C4-2B (cell line): ENCODE measurements at regions not wholly inside any gene's neighbourhood (a gene's known extent, or its start where the extent isn't known, plus 50 kb on each side); places are given as distances from the start of the nearest gene placed in this dataset.

Experiments
- H3K27ac ChIP-seq: fragments of 450-650 bp; 2 replicates; pipeline ENCODE4 v1.5.1; 2017
- ZFX ChIP-seq: fragments of 450-650 bp; IDR thresholded peaks from 2 replicates; pipeline ENCODE4 v1.6.1; 2017
- TF ChIP-seq, protein P1 (sequence below): fragments of 450-650 bp; conservative IDR thresholded peaks from 2 replicates; pipeline ENCODE4 v1.5.1; 2017; ENCODE audit warnings: mild to moderate bottlenecking

DNA sequence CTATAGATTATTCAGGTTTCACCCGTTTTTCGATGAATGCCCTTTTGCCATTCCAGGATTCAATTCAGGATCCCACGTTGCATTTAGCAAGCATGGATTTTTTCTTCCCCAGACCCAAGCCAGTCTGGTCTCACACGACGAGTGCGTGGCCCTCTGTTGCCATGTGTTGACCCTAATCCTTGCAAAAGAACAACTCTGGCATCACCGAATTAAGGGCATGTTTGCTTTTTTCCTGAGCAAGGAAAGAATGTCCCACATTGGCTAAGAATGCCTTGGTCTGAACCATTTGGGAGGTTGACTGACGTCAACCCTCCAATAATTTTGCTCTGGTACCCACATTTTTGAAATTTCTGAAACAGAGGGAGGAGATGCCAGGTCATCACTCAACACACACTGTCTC, 153.0 kb upstream of the WNT4 start:
- no peak overlapping the region for H3K27ac ChIP-seq
- TF ChIP-seq, protein P1, sequence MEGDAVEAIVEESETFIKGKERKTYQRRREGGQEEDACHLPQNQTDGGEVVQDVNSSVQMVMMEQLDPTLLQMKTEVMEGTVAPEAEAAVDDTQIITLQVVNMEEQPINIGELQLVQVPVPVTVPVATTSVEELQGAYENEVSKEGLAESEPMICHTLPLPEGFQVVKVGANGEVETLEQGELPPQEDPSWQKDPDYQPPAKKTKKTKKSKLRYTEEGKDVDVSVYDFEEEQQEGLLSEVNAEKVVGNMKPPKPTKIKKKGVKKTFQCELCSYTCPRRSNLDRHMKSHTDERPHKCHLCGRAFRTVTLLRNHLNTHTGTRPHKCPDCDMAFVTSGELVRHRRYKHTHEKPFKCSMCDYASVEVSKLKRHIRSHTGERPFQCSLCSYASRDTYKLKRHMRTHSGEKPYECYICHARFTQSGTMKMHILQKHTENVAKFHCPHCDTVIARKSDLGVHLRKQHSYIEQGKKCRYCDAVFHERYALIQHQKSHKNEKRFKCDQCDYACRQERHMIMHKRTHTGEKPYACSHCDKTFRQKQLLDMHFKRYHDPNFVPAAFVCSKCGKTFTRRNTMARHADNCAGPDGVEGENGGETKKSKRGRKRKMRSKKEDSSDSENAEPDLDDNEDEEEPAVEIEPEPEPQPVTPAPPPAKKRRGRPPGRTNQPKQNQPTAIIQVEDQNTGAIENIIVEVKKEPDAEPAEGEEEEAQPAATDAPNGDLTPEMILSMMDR: no peak
- no peak for TF ChIP-seq ZFX

DNA sequence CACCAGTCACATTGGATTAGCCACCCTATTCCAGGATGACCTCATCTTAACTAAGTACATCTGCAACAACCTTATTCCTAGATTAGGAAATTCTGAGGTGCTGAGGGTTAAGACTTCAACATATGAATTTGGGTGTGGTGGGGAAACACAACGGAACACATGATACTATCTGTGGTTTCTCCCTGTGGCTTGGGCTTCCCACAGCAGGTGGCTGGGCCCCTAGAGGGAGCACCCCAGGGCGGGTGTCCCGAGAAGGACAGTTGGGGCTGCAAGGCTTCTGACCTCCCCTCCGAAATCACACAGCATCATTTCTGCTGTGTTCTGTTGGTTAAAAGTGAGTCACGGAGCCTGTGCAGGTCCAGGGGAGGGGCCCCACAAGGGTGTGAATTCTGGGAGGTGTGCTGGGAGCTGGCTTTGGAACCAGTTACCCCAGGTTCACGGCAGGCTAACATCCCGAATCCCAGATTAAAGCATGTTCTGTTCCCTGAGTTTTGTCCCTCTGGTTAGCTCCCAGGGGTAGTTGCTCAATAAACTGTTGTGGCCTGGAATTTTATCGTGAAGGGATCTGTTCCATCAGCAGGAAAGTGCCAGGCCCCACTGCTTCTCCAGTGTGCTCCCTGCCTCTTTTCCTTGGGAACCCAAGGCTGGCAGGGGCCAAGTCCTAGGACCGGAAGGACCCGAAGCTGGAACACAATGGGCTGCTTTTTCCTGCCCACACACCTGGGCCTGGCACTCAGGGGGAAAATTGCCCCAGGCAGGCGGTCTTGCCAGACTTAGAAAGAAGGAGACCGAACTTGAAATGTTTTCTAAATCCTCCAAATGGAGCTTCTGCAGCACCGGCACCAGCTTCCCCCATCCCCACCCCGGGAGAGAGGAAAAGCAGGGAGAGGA, 154.0 kb upstream of the WNT4 start:
- no peak overlapping the region for H3K27ac ChIP-seq
- TF ChIP-seq, protein P1: no peak
- no peak for TF ChIP-seq ZFX

DNA sequence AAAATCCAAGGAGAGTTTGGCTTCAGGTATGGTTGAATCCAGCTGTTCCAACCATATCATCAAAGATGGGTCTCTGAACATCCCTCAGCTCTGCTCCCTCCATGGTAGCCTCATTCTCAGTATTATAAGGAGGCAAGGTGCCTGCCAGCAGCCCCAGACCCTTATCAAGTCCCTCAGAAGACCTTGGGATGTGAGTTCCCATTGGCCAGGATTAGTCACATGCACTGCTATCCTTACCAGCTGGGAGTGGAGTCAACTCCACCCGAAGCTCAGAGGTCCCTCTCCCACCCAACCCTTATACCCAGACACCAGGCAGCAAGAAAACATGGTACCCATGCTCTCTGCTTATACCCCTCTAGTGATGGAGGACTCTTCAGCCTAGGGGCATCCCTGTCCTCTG, 153.7 kb upstream of the ZBTB40 start:
- TF ChIP-seq ZFX: no peak
- TF ChIP-seq, protein P1: no peak
- H3K27ac ChIP-seq: no peak overlapping the region

DNA sequence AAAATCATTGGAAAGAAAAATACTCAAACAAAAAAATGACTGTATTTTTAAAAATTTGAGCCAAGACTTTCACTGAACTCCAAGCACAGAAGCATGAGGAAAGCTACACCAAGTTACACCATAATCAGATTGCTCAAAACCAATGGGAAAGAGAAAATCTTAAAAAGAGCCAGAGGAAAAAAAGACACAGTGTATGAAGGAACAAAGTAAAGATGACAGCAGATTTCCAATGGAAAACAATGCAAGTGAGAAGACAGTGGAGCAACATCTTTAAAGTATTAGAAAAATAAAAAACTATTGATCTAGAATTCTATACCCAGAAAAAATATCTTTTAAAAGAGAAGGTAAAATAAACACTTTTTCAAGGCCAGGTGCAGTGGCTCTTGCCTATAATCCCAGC, 147.8 kb upstream of the ZBTB40 start:
- no peak overlapping the region for H3K27ac ChIP-seq
- TF ChIP-seq ZFX: no peak
- TF ChIP-seq, protein P1: no peak

DNA sequence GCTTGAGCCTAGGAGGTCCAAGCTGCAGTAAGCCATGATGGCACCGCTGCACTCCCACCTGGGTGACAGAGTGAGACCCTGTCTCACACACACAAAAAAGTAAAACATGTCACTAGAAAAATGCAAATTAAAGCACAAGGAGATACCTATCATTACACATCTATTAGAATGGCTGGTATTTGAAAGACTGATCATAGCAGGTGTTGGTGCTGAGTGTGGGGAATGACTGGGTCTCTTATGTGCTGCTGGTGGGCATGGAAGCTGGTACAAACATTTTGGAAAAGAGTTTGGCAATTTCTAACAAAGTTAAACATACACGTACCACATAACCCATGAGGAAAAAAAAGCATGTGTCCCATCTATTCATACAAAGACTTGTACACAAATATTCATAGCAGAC, 142.1 kb upstream of the ZBTB40 start:
- no peak overlapping the region for H3K27ac ChIP-seq
- TF ChIP-seq, protein P1: no peak
- no peak for TF ChIP-seq ZFX

DNA sequence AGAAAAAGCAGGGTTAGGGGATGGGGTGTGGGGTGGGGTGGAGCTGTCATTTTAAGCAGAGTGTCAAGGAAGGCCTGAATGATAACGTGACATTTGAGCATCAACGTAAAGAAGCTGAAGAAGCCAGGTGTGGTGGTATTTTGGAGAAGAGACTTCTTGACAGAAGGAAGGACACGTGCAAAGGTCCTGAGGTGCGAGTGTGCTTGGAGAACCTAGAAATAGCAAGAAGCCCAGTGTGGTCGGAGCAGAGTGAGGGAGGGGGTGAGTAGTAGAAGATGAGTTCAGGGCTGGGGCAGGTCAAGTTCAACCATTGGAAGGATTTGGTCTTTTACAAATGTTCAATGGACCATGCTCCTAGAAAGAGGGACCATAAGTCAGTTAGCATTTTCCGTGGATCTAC, 140.2 kb upstream of the ZBTB40 start:
- no peak overlapping the region for H3K27ac ChIP-seq
- TF ChIP-seq, protein P1: no peak
- TF ChIP-seq ZFX: no peak

DNA sequence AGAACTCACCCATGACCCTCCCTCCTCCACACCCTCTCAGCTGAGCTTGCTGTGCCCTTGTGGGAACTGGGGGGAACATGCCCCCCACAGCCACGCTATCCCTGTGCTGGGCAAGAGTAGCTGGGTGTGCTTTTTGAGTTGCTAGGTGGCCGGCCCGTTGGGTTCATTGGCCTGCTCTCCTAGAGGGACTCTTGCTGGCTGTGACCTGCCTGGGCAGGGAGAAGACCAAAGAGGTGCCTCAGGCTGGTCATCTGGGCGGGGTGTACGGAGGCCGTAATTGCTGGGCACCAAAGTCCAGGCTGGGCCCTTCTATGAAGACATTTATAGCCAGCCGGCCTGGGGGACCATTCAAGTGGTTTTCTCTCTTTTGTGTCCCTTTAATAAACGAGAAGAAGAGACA, 138.3 kb upstream of the ZBTB40 start:
- H3K27ac ChIP-seq: no peak overlapping the region
- TF ChIP-seq ZFX: no peak
- TF ChIP-seq, protein P1: no peak
